ENCODE measurements at regions not wholly inside any gene's neighbourhood (a gene's known extent, or its start where the extent isn't known, plus 50 kb on each side); places are given as distances from the start of the nearest gene placed in this dataset.

DNA sequence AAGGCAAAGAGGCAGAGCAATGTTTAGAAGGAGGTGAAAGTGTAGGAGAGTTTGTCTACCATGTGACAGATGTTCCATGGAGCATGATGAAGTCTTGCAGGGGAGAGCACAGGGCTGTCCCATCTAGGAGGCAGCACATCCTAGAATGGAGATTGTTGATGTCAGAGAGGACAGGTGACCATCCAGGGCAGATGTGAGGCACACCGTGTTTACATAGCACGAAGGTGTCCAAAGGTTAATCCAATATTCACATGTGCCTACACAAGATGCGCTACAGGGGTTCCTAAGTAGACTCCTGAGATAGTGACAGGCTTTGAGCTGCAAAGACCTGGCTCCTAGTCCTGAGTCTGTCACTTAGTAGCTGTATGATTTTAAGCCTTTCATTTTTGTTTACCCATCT, 219.3 kb upstream of the SLCO3A1 start:
- TF ChIP-seq, protein P1, sequence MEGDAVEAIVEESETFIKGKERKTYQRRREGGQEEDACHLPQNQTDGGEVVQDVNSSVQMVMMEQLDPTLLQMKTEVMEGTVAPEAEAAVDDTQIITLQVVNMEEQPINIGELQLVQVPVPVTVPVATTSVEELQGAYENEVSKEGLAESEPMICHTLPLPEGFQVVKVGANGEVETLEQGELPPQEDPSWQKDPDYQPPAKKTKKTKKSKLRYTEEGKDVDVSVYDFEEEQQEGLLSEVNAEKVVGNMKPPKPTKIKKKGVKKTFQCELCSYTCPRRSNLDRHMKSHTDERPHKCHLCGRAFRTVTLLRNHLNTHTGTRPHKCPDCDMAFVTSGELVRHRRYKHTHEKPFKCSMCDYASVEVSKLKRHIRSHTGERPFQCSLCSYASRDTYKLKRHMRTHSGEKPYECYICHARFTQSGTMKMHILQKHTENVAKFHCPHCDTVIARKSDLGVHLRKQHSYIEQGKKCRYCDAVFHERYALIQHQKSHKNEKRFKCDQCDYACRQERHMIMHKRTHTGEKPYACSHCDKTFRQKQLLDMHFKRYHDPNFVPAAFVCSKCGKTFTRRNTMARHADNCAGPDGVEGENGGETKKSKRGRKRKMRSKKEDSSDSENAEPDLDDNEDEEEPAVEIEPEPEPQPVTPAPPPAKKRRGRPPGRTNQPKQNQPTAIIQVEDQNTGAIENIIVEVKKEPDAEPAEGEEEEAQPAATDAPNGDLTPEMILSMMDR (conservative IDR thresholded peaks at IDR 0.05 in 1 of 2, IDR thresholded peaks at IDR 0.05 in 1 of 2; ENCODE audit: low read depth in 1 of 2, low read length in 2 of 2), result no peak
- no peak for TF ChIP-seq EZH2 (IDR thresholded peaks at IDR 0.05; ENCODE audit: low read length, missing control alignments)
